ENCODE measurements at regions not wholly inside any gene's neighbourhood (a gene's known extent, or its start where the extent isn't known, plus 50 kb on each side); places are given as distances from the start of the nearest gene placed in this dataset.

- Histone ChIP-seq H2BK15ac (ENCODE audit: low read depth, low read length) (no peak overlapping the region), H3K18ac (ENCODE audit: insufficient read length, low read depth, low read length) (no peak overlapping the region), H2BK12ac (ENCODE audit: insufficient read length, low read depth, low read length) (no peak overlapping the region), H2BK120ac (ENCODE audit: low read depth, low read length, poor library complexity, severe bottlenecking) (no peak overlapping the region), H2AFZ (ENCODE audit: low read length) (no peak overlapping the region), H3K27ac (ENCODE audit: insufficient read length, low read depth, low read length) (no peak overlapping the region), H4K91ac (ENCODE audit: insufficient read length, low read depth, low read length) (no peak overlapping the region), H3T11ph (ENCODE audit: low read length) (no peak overlapping the region), H2AK5ac (ENCODE audit: insufficient read length, low read length) (no peak overlapping the region), H3K9ac (ENCODE audit: extremely low read depth, insufficient read length, low read length) (no peak overlapping the region), H3K4ac (ENCODE audit: low read depth, low read length) (no peak overlapping the region), H3K56ac (ENCODE audit: insufficient read length, low read depth, low read length) (no peak overlapping the region), H3K27me3 (ENCODE audit: insufficient read depth, low read length) (peaks cover 10% of the 10 kb centered on the region; the same call in 1 of the 2 replicates), H3K4me2 (ENCODE audit: insufficient read depth, insufficient read length, low read length) (no peak overlapping the region), H4K8ac (replicated peaks; ENCODE audit: insufficient read length, low read depth, low read length) (no peak overlapping the region), H4K20me1 (ENCODE audit: control insufficient read depth, insufficient read depth, insufficient read length) (no peaks in the 10 kb centered on the region), H3K79me1 (ENCODE audit: insufficient read depth, low read depth, low read length, poor library complexity, severe bottlenecking) (no peaks in the 10 kb centered on the region), H3K23me2 (ENCODE audit: insufficient read length, low read depth, low read length, poor library complexity, severe bottlenecking) (no peaks in the 10 kb centered on the region), H2BK20ac (ENCODE audit: low read depth, low read length, poor library complexity, severe bottlenecking) (no peak overlapping the region), H3K14ac (ENCODE audit: insufficient read depth, low read length) (no peak overlapping the region), H3K9me3 (ENCODE audit: control insufficient read depth, low read depth, low read length) (no peaks in the 10 kb centered on the region), H3K79me2 (ENCODE audit: insufficient read depth, low read length) (no peaks in the 10 kb centered on the region), H2BK5ac (ENCODE audit: insufficient read length, low read length) (no peak overlapping the region), H3K23ac (ENCODE audit: insufficient read length, low read depth, low read length) (no peak overlapping the region), H3K4me1 (ENCODE audit: insufficient read depth, low read length) (peaks cover 4% of the 10 kb centered on the region; the same call in 1 of the 2 replicates), H4K5ac (ENCODE audit: insufficient read length, low read depth, low read length) (no peak overlapping the region)
- H3K4me1 Mint-ChIP-seq, result peaks cover 45 to 54% of the 10 kb centered on the region in 2 experiments
- WGBS (ENCODE audit: extremely low coverage, insufficient read length, low lambda C conversion rate), result no CpG with 5 or more reads among the region's 12 CpGs
- DNase-seq, result no peak
- H3K36me3 Mint-ChIP-seq (ENCODE audit: insufficient read depth in 1 of 3, low read depth in 3 of 3), result no peaks in the 10 kb centered on the region; a peak in 1 of 7 replicates
- peaks cover 0 to 2% of the 10 kb centered on the region in 2 experiments; a peak in 2 of 5 replicates for H3K9me3 Mint-ChIP-seq
- peaks cover 77% of the 10 kb centered on the region for H3K27me3 Mint-ChIP-seq (ENCODE audit: low read depth)
- H3K27ac Mint-ChIP-seq, result no peak overlapping the region
- TF ChIP-seq CTCF (conservative IDR thresholded peaks at IDR 0.05), result no peak
- H3K4me3 Mint-ChIP-seq, result no peak overlapping the region
Observed at GRCh38 chr3:193787496-193787870, 194.5 kb downstream of the OPA1 start.

Data from H9 (cell line).